Aorta (tissue), 5 donors: ENCODE measurements at regions not wholly inside any gene's neighbourhood (a gene's known extent, or its start where the extent isn't known, plus 50 kb on each side); places are given as distances from the start of the nearest gene placed in this dataset.
A peak's percentile ranks its signal among the peaks of the same experiment; 100 is the strongest.

Source experiments
- ATAC-seq: fragments of 200-7000 bp; cut with Tn5 transposase; one replicate; pipeline ENCODE4 v1.9.1; 2022; ENCODE audit warnings: moderate library complexity; ENCODE audit not compliant: low FRiP score
- DNase-seq, 2 donors: peaks; one replicate each; pipeline ENCODE4 v3.0.0-alpha.2; 2020
- H3K27ac ChIP-seq, 2 donors: one replicate each; pipeline ENCODE4 v1.5.1; 2013; ENCODE audit warnings: low read length in 2 of 2, mild to moderate bottlenecking in 2 of 2, moderate library complexity in 2 of 2, control low read depth in 1 of 2, inconsistent platforms in 1 of 2, low read depth in 1 of 2
- H3K27me3 ChIP-seq, 2 donors: one replicate each; pipeline ENCODE4 v1.6.1; 2013; ENCODE audit warnings: control low read depth in 1 of 2, low read length in 1 of 2, mild to moderate bottlenecking in 1 of 2, moderate library complexity in 1 of 2; ENCODE audit not compliant: insufficient read depth in 2 of 2, control insufficient read depth in 1 of 2
- H3K36me3 ChIP-seq, 2 donors: one replicate each; pipeline ENCODE4 v1.6.1; 2013; ENCODE audit warnings: control low read depth in 1 of 2, low read length in 1 of 2, mild to moderate bottlenecking in 1 of 2; ENCODE audit not compliant: insufficient read depth in 2 of 2, control insufficient read depth in 1 of 2
- H3K4me1 ChIP-seq, 2 donors: one replicate each; pipeline ENCODE4 v1.6.1; 2013; ENCODE audit warnings: low read length in 2 of 2, control low read depth in 1 of 2, mild to moderate bottlenecking in 1 of 2, moderate library complexity in 1 of 2; ENCODE audit not compliant: insufficient read depth in 2 of 2, control insufficient read depth in 1 of 2
- H3K4me3 ChIP-seq, 2 donors: one replicate each; pipeline ENCODE4 v1.5.1; 2013; ENCODE audit warnings: low read length in 2 of 2, control low read depth in 1 of 2, mild to moderate bottlenecking in 1 of 2
- H3K9me3 ChIP-seq: one replicate; pipeline ENCODE4 v1.6.1; 2013; ENCODE audit warnings: mild to moderate bottlenecking, low read length; ENCODE audit not compliant: control insufficient read depth
- WGBS, 2 donors: extraction: QIAGEN DNeasy Blood & Tissue Kit; methylation state at CpG; one replicate each; pipeline ENCODE4 v1.1.7; 2013; 5-methylcytosine and 5-hydroxymethylcytosine counted together
- intact Hi-C, 2 donors: fragments of 100-400 bp; cut with DNase I; formaldehyde crosslinking; loops; one replicate each; pipeline versions ENCODE4 v1.14.2 to v1.15.0; 2022
- donor health status: healthy with polysubstance abuse.
- donor health status: Bipolar disorder and iron deficiency.
- donor health status: DM: no; HTN: no; CAD: no.
- donor health status: DM: no; HTN: no; CAD: no.
- donor health status: DM: yes; HTN: yes; CAD: no.

DNA sequence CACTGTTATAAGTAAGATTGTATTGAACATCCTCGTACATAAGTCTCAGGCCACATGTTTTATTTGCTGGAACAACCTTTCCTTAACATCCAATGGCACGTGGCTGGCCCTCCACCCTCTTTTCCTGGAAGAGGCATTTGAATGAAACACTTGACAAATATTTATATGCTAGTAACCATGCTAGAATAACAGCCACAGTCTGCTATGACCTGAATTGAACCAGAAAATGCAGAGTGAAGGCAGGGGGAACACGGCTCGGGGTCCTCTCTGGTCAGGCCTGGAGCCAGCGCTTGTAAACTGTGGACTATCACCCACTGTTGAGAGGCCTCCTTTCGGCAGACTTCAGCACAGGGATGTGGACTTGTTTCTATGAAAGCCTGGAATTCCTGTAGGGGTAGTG is 198.2 kb upstream of the COPS8 start:
- Histone ChIP-seq H3K4me3 (no peak overlapping the region), H3K27ac (peak overlapping the region; percentile 74 to 92), H3K36me3 (no peaks in the 10 kb centered on the region), H3K4me1 (peaks cover 5 to 6% of the 10 kb centered on the region in 2 donors), H3K27me3 (no peaks in the 10 kb centered on the region), H3K9me3 (no peaks in the 10 kb centered on the region)
- 23% methylated on average over 6 of the region's 6 CpGs for WGBS, 2 donors
- DNase-seq (peak; percentile 79 to 86), ATAC-seq (peak; percentile 23)
- intact Hi-C loops: loop anchor here (5.0 to 10.0 kb wide), 5 partner anchors 45 to 313 kb away; no protein-coding TSS in a partner anchor

DNA sequence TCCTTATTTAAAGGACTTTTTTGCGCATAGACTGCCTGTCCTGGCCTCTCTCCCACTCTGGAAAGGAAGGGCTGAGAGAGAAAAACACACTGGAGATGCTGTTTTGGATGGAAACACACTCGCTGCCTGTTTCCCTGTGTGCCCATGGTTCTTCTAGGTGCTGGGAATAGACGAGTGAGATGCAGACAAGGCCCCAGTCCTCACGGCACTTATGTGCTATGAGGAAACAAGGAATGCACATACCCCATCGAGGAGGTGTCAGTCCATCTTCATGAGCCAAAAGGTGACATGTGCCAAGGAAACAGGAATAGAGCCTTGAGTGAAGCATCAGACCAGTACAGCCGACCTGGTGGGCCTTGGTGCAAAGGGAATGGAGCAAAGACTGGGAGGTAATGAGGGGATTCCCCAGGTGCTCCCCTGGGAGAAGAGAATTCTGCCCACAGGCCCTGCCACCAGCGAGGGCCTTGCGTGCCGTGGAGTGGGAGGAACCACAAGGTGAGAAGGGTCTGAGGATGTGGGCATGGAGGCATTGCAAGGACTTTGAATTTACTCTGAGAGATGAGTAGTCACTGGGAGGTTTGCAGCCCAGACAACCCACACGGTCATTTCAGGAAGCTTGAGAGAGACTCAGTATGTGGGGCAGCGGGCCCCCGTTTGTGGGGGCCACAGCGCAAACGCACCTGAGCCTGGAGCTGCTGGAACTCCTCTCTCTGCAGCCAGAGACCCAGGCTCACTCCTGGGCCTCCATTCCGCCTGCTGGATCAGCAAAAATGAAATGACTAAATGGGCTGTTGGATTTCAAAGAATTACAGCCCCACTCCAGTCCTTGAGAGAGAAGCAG is 197.5 kb upstream of the COPS8 start:
- H3K4me3 ChIP-seq: no peak overlapping the region
- DNase-seq (peak in 1 of 2 donors; percentile 55), ATAC-seq (no peak)
- no peaks in the 10 kb centered on the region for H3K27me3 ChIP-seq
- H3K4me1 ChIP-seq: peaks cover 5 to 6% of the 10 kb centered on the region in 2 donors
- no peaks in the 10 kb centered on the region for H3K36me3 ChIP-seq
- WGBS, 2 donors: 63 to 69% methylated on average over 15 of the region's 15 CpGs
- H3K27ac ChIP-seq: peak overlapping the region; percentile 74 to 92
- no peaks in the 10 kb centered on the region for H3K9me3 ChIP-seq
- intact Hi-C loops: loop anchor here (5.0 to 10.0 kb wide), 5 partner anchors 46 to 313 kb away; no protein-coding TSS in a partner anchor

DNA sequence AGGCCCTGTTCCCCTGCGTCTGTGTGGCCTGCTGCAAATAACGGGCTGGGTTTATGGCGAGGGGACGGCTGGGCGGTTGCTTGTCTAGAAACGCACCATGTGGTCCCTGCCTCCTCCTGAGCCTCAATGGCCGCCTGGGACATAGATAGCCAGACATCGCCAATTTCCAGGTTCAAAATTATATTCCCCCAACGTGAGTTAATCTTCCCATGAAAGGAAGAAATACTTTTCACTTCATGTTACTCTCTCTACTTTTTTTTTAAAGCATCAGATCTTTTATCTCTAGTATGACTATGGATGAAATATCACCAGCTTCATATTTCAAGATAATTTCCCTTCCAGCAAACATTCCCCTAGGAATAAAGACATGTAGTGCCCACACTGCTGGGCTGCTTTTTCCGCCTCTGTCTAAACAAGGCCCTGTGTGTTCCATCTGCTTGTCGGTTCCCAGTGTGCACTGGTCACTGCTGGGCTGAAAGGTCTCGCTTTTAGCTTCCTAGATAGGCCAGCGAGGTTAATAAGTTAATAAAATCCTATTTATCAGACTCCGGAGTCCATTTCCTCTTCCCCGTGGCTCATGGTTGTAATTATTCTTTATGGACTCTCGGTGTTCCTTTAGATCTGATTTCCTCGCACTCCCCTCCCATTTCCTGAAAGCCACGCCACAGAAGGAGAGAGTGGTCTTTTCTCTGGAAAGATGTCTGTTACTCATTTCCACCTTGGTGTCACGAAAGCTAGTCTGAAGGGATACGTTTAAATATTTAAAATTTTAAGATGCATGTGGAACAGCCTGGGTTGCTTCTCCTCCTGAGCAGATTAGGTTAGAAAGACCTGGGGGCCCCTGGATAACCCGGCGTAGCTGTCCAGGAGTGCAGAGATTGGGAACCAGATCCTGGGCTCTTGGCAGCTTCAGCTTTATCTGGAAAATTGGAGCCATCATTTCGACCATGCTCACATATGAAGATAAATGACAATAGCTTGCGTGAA is 196.6 kb upstream of the COPS8 start:
- no peaks in the 10 kb centered on the region for H3K9me3 ChIP-seq
- ATAC-seq: peak; percentile 15
- no peak overlapping the region for H3K27ac ChIP-seq
- peak in 1 of 2 donors; percentile 42 for DNase-seq
- no peaks in the 10 kb centered on the region for H3K27me3 ChIP-seq
- intact Hi-C loops: loop anchor here (5.0 to 10.0 kb wide), 5 partner anchors 47 to 314 kb away; no protein-coding TSS in a partner anchor
- H3K4me1 ChIP-seq: peaks cover 5 to 6% of the 10 kb centered on the region in 2 donors
- no peaks in the 10 kb centered on the region for H3K36me3 ChIP-seq
- no peak overlapping the region for H3K4me3 ChIP-seq
- WGBS, 2 donors: 82 to 85% methylated on average over 24 of the region's 24 CpGs

DNA sequence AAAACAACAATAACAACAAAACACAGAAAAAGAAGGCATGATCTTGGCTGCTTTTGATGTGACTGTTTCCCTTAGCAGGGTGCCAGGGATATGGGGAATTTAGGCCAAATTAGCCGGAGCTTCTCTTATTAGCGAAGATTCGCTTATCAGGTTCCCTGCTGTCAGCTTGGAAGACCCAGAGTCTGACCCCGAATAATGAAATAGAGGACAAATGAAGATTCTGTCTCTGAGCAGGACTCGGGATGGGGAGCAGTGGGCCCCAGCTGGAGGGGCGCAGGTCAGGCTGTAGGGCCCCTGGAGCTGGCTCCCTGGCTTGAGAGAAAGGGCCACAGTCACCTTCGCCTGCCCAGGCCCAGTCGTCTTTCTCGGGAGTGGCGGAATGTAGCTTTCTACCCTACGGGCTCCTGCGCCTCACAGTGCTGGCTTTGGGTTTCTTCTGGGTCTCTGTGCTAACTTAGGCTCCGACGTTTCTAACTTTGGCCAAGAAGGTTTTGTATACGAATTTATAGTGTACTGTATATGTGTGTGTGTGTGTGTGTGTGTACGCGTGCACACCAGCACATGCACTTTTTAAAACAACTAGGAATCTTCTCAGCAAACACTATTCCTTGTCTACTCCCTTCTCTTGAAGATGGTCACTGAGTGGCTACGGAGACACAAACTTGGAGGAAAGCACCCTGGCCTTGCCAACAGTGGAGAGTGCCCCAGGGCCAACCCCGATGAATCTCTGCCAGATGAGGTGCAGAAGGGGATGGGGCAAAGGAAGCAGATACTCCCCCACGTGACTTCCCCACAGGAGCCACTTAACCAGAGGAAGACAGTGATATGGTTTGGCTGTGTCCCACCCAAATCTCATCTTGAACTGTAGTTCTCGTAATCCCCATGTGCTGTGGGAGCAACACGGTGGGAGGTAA is 195.6 kb upstream of the COPS8 start:
- no peaks in the 10 kb centered on the region for H3K9me3 ChIP-seq
- no peaks in the 10 kb centered on the region for H3K36me3 ChIP-seq
- H3K27me3 ChIP-seq: no peaks in the 10 kb centered on the region
- intact Hi-C loops: loop anchor here (5.0 to 10.0 kb wide), 5 partner anchors 48 to 315 kb away; no protein-coding TSS in a partner anchor
- 95% methylated on average over 22 of the region's 22 CpGs for WGBS, 2 donors
- ATAC-seq (peak; percentile 15), DNase-seq (peak in 1 of 2 donors; percentile 71)
- no peak overlapping the region for H3K27ac ChIP-seq
- H3K4me1 ChIP-seq: peaks cover 5 to 6% of the 10 kb centered on the region in 2 donors
- no peak overlapping the region for H3K4me3 ChIP-seq

DNA sequence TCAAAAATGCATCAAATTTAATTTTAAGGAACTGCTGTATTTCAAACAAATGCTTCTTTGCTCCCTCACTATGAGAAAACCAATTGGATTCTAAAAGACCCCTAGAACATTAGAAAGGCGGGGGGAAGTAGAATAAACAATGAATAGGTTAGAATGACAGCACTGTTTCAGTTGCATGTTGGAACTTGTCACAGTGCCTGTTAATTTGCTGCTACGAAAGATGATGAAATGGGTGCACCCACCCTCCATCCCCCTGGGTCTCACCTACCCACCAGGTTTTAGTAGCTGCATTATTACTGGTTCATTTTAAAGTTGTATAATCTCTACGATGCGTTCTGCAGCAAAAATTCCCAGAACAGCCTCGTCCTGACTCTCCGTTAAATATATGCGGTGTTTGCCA is 193.0 kb upstream of the COPS8 start:
- H3K9me3 ChIP-seq: no peaks in the 10 kb centered on the region
- intact Hi-C loops: no loop called here

DNA sequence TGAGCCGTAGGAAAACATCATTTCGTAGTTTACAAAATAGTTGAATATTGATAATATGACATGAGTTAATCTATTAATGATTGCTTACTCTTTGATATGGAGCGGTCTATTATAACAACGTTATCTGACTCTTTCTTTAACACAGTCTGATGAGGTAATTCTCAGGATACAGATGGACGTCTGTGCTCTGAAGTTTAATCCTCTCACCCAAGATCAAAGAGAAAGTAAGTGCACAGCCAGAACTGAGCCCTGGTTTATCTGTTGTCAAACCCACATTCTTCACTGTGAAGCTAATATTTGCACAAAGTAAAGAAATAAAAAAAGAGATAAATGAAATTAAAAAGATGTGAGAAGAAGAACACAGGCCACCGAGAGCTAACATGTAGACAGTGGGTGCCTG is 190.9 kb upstream of the COPS8 start:
- no peaks in the 10 kb centered on the region for H3K36me3 ChIP-seq
- DNase-seq: no peak
- H3K4me1 ChIP-seq: no peaks in the 10 kb centered on the region
- H3K4me3 ChIP-seq: no peak overlapping the region
- no peaks in the 10 kb centered on the region for H3K9me3 ChIP-seq
- intact Hi-C loops: no loop called here
- H3K27me3 ChIP-seq: peaks cover 0 to 1% of the 10 kb centered on the region in 2 donors
- no peak overlapping the region for H3K27ac ChIP-seq
- WGBS, 2 donors: 84 to 91% methylated on average over 6 of the region's 6 CpGs
- ATAC-seq: no peak

More for the DNA sequence above, 193.0 kb upstream of the COPS8 start:
- H3K36me3 ChIP-seq: no peaks in the 10 kb centered on the region
- H3K4me1 ChIP-seq: peaks cover 5 to 6% of the 10 kb centered on the region in 2 donors
- ATAC-seq: no peak
- H3K27ac ChIP-seq: no peak overlapping the region
- peaks cover 0 to 1% of the 10 kb centered on the region in 2 donors for H3K27me3 ChIP-seq
- no peak for DNase-seq
- 83 to 84% methylated on average over 7 of the region's 7 CpGs for WGBS, 2 donors
- H3K4me3 ChIP-seq: no peak overlapping the region

DNA sequence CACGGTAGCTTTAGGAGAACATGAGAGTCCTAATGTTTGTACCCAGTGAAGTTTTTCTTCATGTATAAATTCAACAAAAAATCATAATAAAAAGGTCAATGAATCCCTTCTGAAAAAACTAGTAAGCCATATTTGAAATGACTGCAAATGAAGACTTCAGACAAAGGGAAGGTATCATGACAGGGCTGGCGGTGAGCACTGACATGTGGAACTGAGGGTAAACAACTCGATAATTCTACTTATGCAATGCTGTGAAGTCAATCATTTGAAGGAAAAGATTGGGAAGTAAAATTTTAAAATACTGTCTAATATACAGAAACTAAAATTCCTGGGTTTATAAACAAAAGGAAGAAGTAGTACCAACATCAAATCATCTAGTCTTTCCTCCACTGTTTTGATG is 190.2 kb upstream of the COPS8 start:
- intact Hi-C loops: no loop called here
- no peak for ATAC-seq
- Histone ChIP-seq H3K4me3 (no peak overlapping the region), H3K36me3 (no peaks in the 10 kb centered on the region), H3K27me3 (peaks cover 0 to 1% of the 10 kb centered on the region in 2 donors), H3K4me1 (no peaks in the 10 kb centered on the region), H3K9me3 (no peaks in the 10 kb centered on the region), H3K27ac (no peak overlapping the region)
- no peak for DNase-seq
- 97 to 99% methylated on average over 3 of the region's 3 CpGs for WGBS, 2 donors

DNA sequence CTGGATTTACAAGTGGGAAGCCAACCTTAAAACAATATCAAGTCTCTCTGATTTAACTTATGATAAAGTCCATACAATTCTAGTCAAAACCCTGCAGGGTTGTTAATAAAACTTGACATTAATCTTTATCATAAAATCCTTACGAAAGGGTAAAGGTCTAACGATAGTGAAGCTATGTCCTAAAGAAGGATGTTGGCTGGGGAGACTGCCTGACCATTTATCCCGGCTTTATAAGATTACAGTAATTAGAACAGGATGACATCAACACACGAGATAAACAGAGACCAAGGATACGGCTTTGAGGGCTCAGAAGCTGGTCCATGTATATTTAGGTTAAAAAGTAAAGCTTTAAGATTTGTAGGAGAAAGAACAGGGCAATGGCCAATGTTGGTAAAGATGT is 189.0 kb upstream of the COPS8 start:
- 86 to 90% methylated on average over 5 of the region's 5 CpGs for WGBS, 2 donors
- no peaks in the 10 kb centered on the region for H3K9me3 ChIP-seq
- intact Hi-C loops: no loop called here
- H3K4me3 ChIP-seq: no peak overlapping the region
- no peaks in the 10 kb centered on the region for H3K36me3 ChIP-seq
- DNase-seq (no peak), ATAC-seq (no peak)
- no peaks in the 10 kb centered on the region for H3K4me1 ChIP-seq
- H3K27ac ChIP-seq: no peak overlapping the region
- H3K27me3 ChIP-seq: peaks cover 0 to 1% of the 10 kb centered on the region in 2 donors
